ENCODE measurements at regions not wholly inside any gene's neighbourhood (a gene's known extent, or its start where the extent isn't known, plus 50 kb on each side); places are given as distances from the start of the nearest gene placed in this dataset.

DNA sequence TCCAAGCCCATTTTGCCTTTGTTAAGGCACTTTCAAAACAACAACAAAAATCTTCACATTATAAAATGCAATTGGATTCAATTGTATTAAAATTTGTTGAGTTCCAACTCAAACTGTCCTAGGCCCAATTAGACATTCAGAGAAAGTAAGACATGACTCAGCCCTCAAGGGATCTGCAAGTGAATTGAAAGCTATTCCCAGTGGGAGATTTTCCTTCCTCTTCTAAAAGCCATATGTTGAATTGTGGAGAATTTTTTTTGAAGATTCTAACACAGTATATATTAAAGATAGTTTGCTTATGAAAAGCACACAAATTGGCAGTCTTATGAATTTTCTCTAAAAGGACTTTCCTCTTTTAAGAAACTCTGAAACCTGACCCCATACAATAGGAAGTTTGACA is 268.0 kb upstream of the PARD3B start (continued):
- TF ChIP-seq, protein P1, sequence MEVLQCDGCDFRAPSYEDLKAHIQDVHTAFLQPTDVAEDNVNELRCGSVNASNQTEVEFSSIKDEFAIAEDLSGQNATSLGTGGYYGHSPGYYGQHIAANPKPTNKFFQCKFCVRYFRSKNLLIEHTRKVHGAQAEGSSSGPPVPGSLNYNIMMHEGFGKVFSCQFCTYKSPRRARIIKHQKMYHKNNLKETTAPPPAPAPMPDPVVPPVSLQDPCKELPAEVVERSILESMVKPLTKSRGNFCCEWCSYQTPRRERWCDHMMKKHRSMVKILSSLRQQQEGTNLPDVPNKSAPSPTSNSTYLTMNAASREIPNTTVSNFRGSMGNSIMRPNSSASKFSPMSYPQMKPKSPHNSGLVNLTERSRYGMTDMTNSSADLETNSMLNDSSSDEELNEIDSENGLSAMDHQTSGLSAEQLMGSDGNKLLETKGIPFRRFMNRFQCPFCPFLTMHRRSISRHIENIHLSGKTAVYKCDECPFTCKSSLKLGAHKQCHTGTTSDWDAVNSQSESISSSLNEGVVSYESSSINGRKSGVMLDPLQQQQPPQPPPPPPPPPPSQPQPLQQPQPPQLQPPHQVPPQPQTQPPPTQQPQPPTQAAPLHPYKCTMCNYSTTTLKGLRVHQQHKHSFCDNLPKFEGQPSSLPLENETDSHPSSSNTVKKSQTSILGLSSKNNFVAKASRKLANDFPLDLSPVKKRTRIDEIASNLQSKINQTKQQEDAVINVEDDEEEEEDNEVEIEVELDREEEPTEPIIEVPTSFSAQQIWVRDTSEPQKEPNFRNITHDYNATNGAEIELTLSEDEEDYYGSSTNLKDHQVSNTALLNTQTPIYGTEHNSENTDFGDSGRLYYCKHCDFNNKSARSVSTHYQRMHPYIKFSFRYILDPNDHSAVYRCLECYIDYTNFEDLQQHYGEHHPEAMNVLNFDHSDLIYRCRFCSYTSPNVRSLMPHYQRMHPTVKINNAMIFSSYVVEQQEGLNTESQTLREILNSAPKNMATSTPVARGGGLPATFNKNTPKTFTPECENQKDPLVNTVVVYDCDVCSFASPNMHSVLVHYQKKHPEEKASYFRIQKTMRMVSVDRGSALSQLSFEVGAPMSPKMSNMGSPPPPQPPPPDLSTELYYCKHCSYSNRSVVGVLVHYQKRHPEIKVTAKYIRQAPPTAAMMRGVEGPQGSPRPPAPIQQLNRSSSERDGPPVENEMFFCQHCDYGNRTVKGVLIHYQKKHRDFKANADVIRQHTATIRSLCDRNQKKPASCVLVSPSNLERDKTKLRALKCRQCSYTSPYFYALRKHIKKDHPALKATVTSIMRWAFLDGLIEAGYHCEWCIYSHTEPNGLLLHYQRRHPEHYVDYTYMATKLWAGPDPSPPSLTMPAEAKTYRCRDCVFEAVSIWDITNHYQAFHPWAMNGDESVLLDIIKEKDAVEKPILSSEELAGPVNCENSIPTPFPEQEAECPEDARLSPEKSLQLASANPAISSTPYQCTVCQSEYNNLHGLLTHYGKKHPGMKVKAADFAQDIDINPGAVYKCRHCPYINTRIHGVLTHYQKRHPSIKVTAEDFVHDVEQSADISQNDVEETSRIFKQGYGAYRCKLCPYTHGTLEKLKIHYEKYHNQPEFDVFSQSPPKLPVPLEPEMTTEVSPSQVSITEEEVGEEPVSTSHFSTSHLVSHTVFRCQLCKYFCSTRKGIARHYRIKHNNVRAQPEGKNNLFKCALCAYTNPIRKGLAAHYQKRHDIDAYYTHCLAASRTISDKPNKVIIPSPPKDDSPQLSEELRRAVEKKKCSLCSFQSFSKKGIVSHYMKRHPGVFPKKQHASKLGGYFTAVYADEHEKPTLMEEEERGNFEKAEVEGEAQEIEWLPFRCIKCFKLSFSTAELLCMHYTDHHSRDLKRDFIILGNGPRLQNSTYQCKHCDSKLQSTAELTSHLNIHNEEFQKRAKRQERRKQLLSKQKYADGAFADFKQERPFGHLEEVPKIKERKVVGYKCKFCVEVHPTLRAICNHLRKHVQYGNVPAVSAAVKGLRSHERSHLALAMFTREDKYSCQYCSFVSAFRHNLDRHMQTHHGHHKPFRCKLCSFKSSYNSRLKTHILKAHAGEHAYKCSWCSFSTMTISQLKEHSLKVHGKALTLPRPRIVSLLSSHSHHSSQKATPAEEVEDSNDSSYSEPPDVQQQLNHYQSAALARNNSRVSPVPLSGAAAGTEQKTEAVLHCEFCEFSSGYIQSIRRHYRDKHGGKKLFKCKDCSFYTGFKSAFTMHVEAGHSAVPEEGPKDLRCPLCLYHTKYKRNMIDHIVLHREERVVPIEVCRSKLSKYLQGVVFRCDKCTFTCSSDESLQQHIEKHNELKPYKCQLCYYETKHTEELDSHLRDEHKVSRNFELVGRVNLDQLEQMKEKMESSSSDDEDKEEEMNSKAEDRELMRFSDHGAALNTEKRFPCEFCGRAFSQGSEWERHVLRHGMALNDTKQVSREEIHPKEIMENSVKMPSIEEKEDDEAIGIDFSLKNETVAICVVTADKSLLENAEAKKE (CRISPR knock-in tag; IDR thresholded peaks at IDR 0.05) = no peak
- TF ChIP-seq JUNB (IDR thresholded peaks at IDR 0.05; ENCODE audit: unreplicated experiment) (no peak), STAT1 (IDR thresholded peaks at IDR 0.05; ENCODE audit: unreplicated experiment) (no peak), EZH2phosphoT487 (IDR thresholded peaks at IDR 0.05; ENCODE audit: unreplicated experiment) (no peak), EZH2 (IDR thresholded peaks at IDR 0.05; ENCODE audit: low read depth, unreplicated experiment) (no peak), NANOG (IDR thresholded peaks at IDR 0.05; ENCODE audit: borderline replicate concordance) (no peak)
- TF ChIP-seq, protein P2, sequence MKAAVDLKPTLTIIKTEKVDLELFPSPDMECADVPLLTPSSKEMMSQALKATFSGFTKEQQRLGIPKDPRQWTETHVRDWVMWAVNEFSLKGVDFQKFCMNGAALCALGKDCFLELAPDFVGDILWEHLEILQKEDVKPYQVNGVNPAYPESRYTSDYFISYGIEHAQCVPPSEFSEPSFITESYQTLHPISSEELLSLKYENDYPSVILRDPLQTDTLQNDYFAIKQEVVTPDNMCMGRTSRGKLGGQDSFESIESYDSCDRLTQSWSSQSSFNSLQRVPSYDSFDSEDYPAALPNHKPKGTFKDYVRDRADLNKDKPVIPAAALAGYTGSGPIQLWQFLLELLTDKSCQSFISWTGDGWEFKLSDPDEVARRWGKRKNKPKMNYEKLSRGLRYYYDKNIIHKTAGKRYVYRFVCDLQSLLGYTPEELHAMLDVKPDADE (IDR thresholded peaks at IDR 0.05) = no peak

DNA sequence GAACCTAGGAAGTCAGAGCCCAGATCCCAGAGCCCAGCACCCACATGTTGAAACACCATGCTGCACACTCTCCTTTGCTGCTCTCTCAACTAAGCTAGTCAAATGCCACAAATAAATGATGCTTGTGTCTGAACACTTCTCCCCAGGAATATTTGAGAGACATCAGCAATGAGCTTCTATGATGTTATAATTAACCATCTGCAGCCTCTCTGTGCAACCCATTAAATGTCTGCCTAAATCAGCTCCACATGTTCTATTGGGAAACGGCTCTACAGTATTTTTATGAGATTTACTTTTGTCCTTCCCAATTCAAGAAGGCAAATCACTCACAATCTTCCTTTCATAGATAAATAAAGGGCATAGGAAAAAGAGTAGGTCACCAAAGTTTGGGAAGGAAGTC is 266.8 kb upstream of the PARD3B start:
- peaks cover 34% of the 10 kb centered on the region for H3K9me2 ChIP-seq (ENCODE audit: insufficient read depth)
- H3K4me3 Mint-ChIP-seq = no peak overlapping the region
- H4K20me1 ChIP-seq (replicated peaks; ENCODE audit: insufficient read depth) = no peaks in the 10 kb centered on the region
- H3K4me1 ChIP-seq (ENCODE audit: insufficient read depth) = peaks cover 32% of the 10 kb centered on the region
- no peak overlapping the region for H3K4me3 ChIP-seq
- peaks cover 3% of the 10 kb centered on the region for H3K27me3 Mint-ChIP-seq (ENCODE audit: insufficient read depth, low read depth, poor library complexity)
- H3F3A ChIP-seq (replicated peaks; ENCODE audit: low read depth) = peaks cover 6% of the 10 kb centered on the region; the same call in 1 of the 2 replicates
- no peak for ATAC-seq
- H3K79me2 ChIP-seq (replicated peaks; ENCODE audit: insufficient read depth) = no peaks in the 10 kb centered on the region
- H3K9me3 Mint-ChIP-seq = no peaks in the 10 kb centered on the region
- H3K27me3 ChIP-seq (ENCODE audit: insufficient read depth) = no peaks in the 10 kb centered on the region
- H3K27ac ChIP-seq (ENCODE audit: low read depth) = no peak overlapping the region
- no peak overlapping the region for H2AFZ ChIP-seq
- no peak overlapping the region for H3K4me2 ChIP-seq
- DNase-seq (ENCODE audit: low spot score) = no peak
- no peak overlapping the region for H3K27ac Mint-ChIP-seq
- no peaks in the 10 kb centered on the region for H3K36me3 Mint-ChIP-seq (ENCODE audit: low read depth)
- H3K36me3 ChIP-seq (ENCODE audit: insufficient read depth) = no peaks in the 10 kb centered on the region
- peaks cover 52% of the 10 kb centered on the region for H3K4me1 Mint-ChIP-seq
- TF ChIP-seq NANOG (IDR thresholded peaks at IDR 0.05; ENCODE audit: borderline replicate concordance) (no peak), EZH2phosphoT487 (IDR thresholded peaks at IDR 0.05; ENCODE audit: unreplicated experiment) (no peak), EZH2 (IDR thresholded peaks at IDR 0.05; ENCODE audit: low read depth, unreplicated experiment) (no peak), JUNB (IDR thresholded peaks at IDR 0.05; ENCODE audit: unreplicated experiment) (no peak), ZNF114 (CRISPR knock-in tag; IDR thresholded peaks at IDR 0.05) (no peak), ZNF331 (CRISPR knock-in tag; IDR thresholded peaks at IDR 0.05; ENCODE audit: low read depth) (no peak)
- TF ChIP-seq, protein P1 (CRISPR knock-in tag; IDR thresholded peaks at IDR 0.05) = no peak

All from GM23338 (cell line).